A549 (cell line): ENCODE measurements at regions not wholly inside any gene's neighbourhood (a gene's known extent, or its start where the extent isn't known, plus 50 kb on each side); places are given as distances from the start of the nearest gene placed in this dataset.

ENCODE experiments used
- ATAC-seq, 2 experiments: fragments of 200-7000 bp in 1 of 2; fragments of >200 bp in 1 of 2; cut with Nextera tagmentation in 1 of 2; cut with Tn5 transposase in 1 of 2; 3 replicates each; pipeline versions ENCODE4 v1.8.0 to v1.9.1; 2018 to 2020; ENCODE audit warnings: mild to moderate bottlenecking in 1 of 2, moderate library complexity in 1 of 2
- CTCF ChIA-PET: fragments of 300-600 bp; sonication (Branson Sonifier 250); formaldehyde crosslinking; extraction: SDS; loops from one replicate; lab custom pipeline; 2021; ENCODE audit warnings: antibody characterized with exemption, inconsistent platforms; lab: Yijun Ruan, JAX
- POLR2A ChIA-PET: fragments of 350-600 bp; formaldehyde crosslinking; extraction: SDS; loops from one replicate; lab custom pipeline; 2021; ENCODE audit warnings: antibody characterized with exemption, inconsistent platforms; lab: Yijun Ruan, JAX
- DNase-seq, 2 experiments: peaks; one replicate each; pipeline versions ENCODE4 v3.0.0 to v3.0.0-alpha.2; 2011 to 2016; ENCODE audit warnings: low read depth in 1 of 2, low spot score in 1 of 2
- FAIRE-seq: peaks from 2 replicates; lab custom pipeline; 2011; peaks lifted over from hg19 to GRCh38; lab: Jason Lieb, UNC
- H3K27ac ChIP-seq, 2 experiments: fragments of >200 bp; sonication (Bioruptor Twin); formaldehyde crosslinking; 3 replicates each; pipeline ENCODE4 v1.5.1; 2016 to 2017
- H3K4me1 ChIP-seq: fragments of >200 bp; sonication (Bioruptor Twin); formaldehyde crosslinking; 3 replicates; pipeline ENCODE4 v1.6.1; 2016
- H3K4me2 ChIP-seq: fragments of >200 bp; sonication (Bioruptor Twin); formaldehyde crosslinking; 3 replicates; pipeline ENCODE4 v1.6.1; 2016
- H3K4me3 ChIP-seq: fragments of >200 bp; sonication (Bioruptor Twin); formaldehyde crosslinking; 3 replicates; pipeline ENCODE4 v1.5.1; 2016
- H3K9me3 ChIP-seq: fragments of >200 bp; sonication (Bioruptor Twin); formaldehyde crosslinking; 3 replicates; pipeline ENCODE4 v1.6.1; 2016
- BHLHE40 ChIP-seq: IDR thresholded peaks from 2 replicates; pipeline ENCODE4 v1.6.1; 2012; ENCODE audit warnings: low read depth, low read length, inconsistent platforms
- CBX2 ChIP-seq: fragments of 200-600 bp; sonication (generic); IDR thresholded peaks from 2 replicates; pipeline ENCODE4 v1.6.1; 2016; ENCODE audit warnings: low read depth, mild to moderate bottlenecking, borderline replicate concordance
- CEBPB ChIP-seq, 2 experiments: fragments of >200 bp in 1 of 2; sonication (Bioruptor Twin) in 1 of 2; formaldehyde crosslinking in 1 of 2; IDR thresholded peaks; 2 replicates each; pipeline ENCODE4 v1.6.1; 2012 to 2016
- CHD2 ChIP-seq: fragments of 150-350 bp; IDR thresholded peaks from 2 replicates; pipeline ENCODE4 v1.6.1; 2014; ENCODE audit warnings: low read length; ENCODE audit not compliant: partially characterized antibody
- CHD4 ChIP-seq: fragments of 200-600 bp; sonication (generic); IDR thresholded peaks from 2 replicates; pipeline ENCODE4 v1.6.1; 2016; ENCODE audit warnings: antibody characterized with exemption, mild to moderate bottlenecking, borderline replicate concordance
- EP300 ChIP-seq, 2 experiments: fragments of >200 bp; sonication (Bioruptor Twin); formaldehyde crosslinking; IDR thresholded peaks; 2 replicates in 1 of 2; 3 replicates in 1 of 2; pipeline ENCODE4 v1.6.1; 2016 to 2017
- FOSB ChIP-seq: fragments of 250-450 bp; sonication (Bioruptor Pico); IDR thresholded peaks from 2 replicates; pipeline ENCODE4 v1.5.0; 2020; ENCODE audit warnings: mild to moderate bottlenecking, moderate library complexity
- FOXS1 ChIP-seq: fragments of 250-450 bp; sonication (Bioruptor Pico); IDR thresholded peaks from 2 replicates; pipeline ENCODE4 v1.5.0; 2020; ENCODE audit warnings: mild to moderate bottlenecking, moderate library complexity
- GATA3 ChIP-seq: IDR thresholded peaks from 2 replicates; pipeline ENCODE4 v1.6.1; 2012; ENCODE audit warnings: borderline replicate concordance
- HDAC2 ChIP-seq: fragments of 200-600 bp; sonication (generic); IDR thresholded peaks from 2 replicates; pipeline ENCODE4 v1.6.1; 2016
- HEYL ChIP-seq: fragments of 250-450 bp; sonication (Bioruptor Pico); IDR thresholded peaks from 2 replicates; pipeline ENCODE4 v1.8.0; 2021; ENCODE audit warnings: mild to moderate bottlenecking, moderate library complexity
- HOXB5 ChIP-seq: fragments of 250-450 bp; sonication (Bioruptor Pico); IDR thresholded peaks from 2 replicates; pipeline ENCODE4 v1.5.0; 2020; ENCODE audit warnings: mild to moderate bottlenecking, moderate library complexity
- JUN ChIP-seq, 2 experiments: fragments of >200 bp; sonication (Bioruptor Twin); formaldehyde crosslinking; IDR thresholded peaks; 2 replicates in 1 of 2; 3 replicates in 1 of 2; pipeline ENCODE4 v1.6.1; 2016 to 2017
- KDM5A ChIP-seq: fragments of 200-600 bp; sonication (generic); IDR thresholded peaks from 2 replicates; pipeline ENCODE4 v1.6.1; 2016; ENCODE audit warnings: antibody characterized with exemption, mild to moderate bottlenecking
- MAFK ChIP-seq: fragments of 450-650 bp; IDR thresholded peaks from 2 replicates; pipeline ENCODE4 v1.6.1; 2014; ENCODE audit not compliant: partially characterized antibody
- MAZ ChIP-seq: fragments of 150-350 bp; IDR thresholded peaks from 2 replicates; pipeline ENCODE4 v1.6.1; 2014; ENCODE audit warnings: antibody characterized with exemption, low read depth, low read length, borderline replicate concordance
- MYC ChIP-seq: IDR thresholded peaks from 2 replicates; pipeline ENCODE4 v1.6.1; 2012; ENCODE audit warnings: mild to moderate bottlenecking, inconsistent platforms, low read length, improper control_type of control experiment, borderline replicate concordance
- NFE2L2 ChIP-seq: fragments of 150-350 bp; conservative IDR thresholded peaks from 2 replicates; pipeline ENCODE4 v1.6.1; 2014; ENCODE audit warnings: low read length
- NPAS2 ChIP-seq: fragments of 250-450 bp; sonication (Bioruptor Pico); IDR thresholded peaks from 2 replicates; pipeline ENCODE4 v1.8.0; 2022; ENCODE audit warnings: mild to moderate bottlenecking, moderate library complexity, borderline replicate concordance
- RAD21 ChIP-seq, 2 experiments: fragments of >200 bp in 1 of 2; sonication (Bioruptor Twin) in 1 of 2; formaldehyde crosslinking in 1 of 2; IDR thresholded peaks in 1 of 2; conservative IDR thresholded peaks in 1 of 2; 2 replicates in 1 of 2; 3 replicates in 1 of 2; pipeline ENCODE4 v1.6.1; 2012 to 2018; ENCODE audit warnings: inconsistent platforms in 1 of 2
- RCOR1 ChIP-seq: fragments of 150-350 bp; IDR thresholded peaks from 2 replicates; pipeline ENCODE4 v1.6.1; 2014; ENCODE audit warnings: antibody characterized with exemption, low read length, low read depth
- SMC3 ChIP-seq: fragments of >200 bp; sonication (Bioruptor Twin); formaldehyde crosslinking; IDR thresholded peaks from 3 replicates; pipeline ENCODE4 v1.6.1; 2018; ENCODE audit warnings: inconsistent platforms
- TFCP2L1 ChIP-seq: fragments of 250-450 bp; sonication (Bioruptor Pico); IDR thresholded peaks from 2 replicates; pipeline ENCODE4 v1.5.0; 2021; ENCODE audit warnings: mild to moderate bottlenecking
- TP53 ChIP-seq: fragments of 250-450 bp; sonication (Bioruptor Pico); IDR thresholded peaks from 2 replicates; pipeline ENCODE4 v1.5.0; 2021; ENCODE audit warnings: mild to moderate bottlenecking, moderate library complexity
- ZFP36 ChIP-seq: fragments of 450-650 bp; IDR thresholded peaks from 2 replicates; pipeline ENCODE4 v1.6.1; 2014; ENCODE audit warnings: borderline replicate concordance; ENCODE audit not compliant: partially characterized antibody
- ZNF302 ChIP-seq: fragments of 250-450 bp; sonication (Bioruptor Pico); IDR thresholded peaks from 2 replicates; pipeline ENCODE4 v1.9.0; 2021; ENCODE audit warnings: inconsistent platforms, mild to moderate bottlenecking, moderate library complexity
- ZSCAN20 ChIP-seq: fragments of 250-450 bp; sonication (Bioruptor Pico); IDR thresholded peaks from 2 replicates; pipeline ENCODE4 v1.8.0; 2022; ENCODE audit warnings: mild to moderate bottlenecking, moderate library complexity
- WGBS: methylation state at CpG from one replicate; pipeline ENCODE4 v1.1.6; 2017; ENCODE audit errors: missing lambda C conversion rate; 5-methylcytosine and 5-hydroxymethylcytosine counted together
- TF ChIP-seq, protein P1 (sequence below): fragments of 250-450 bp; sonication (Bioruptor Pico); IDR thresholded peaks from 2 replicates; pipeline ENCODE4 v1.5.0; 2021; ENCODE audit warnings: mild to moderate bottlenecking, moderate library complexity, borderline replicate concordance
- TF ChIP-seq, protein P2 (sequence below): fragments of 150-350 bp; IDR thresholded peaks from 2 replicates; pipeline ENCODE4 v1.6.1; 2014; ENCODE audit warnings: low read depth, mild to moderate bottlenecking, low read length
- TF ChIP-seq, protein P3 (sequence below): fragments of >200 bp; sonication (Bioruptor Twin); formaldehyde crosslinking; IDR thresholded peaks from 2 replicates; pipeline ENCODE4 v1.6.1; 2016

DNA sequence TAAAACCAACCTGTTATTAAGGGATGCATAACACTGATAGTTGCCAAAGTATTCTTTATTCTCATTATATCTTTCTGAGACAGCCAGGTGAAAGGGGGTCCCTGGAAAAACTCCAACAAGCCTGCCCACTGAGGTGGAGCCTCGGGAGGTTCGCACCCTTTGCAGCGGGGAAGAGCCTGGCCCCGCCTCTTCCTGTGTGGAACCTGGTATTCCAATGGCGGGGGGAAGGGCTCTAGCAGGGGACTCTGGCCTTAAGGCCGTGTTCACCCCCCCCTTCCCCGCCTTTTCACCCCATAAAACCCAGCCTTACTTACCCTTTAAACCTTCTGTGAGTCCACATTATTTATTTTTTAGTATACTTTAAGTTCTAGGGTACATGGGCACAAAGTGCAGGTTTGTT is 62.4 kb upstream of the PDK4 start:
- CTCF ChIA-PET, result no interaction called here
- ATAC-seq, result no peak
- POLR2A ChIA-PET, result no interaction called here
- TF ChIP-seq MAZ (no peak), RCOR1 (no peak), MAFK (no peak), ZSCAN20 (CRISPR knock-in tag) (no peak), EP300 (IDR thresholded peaks at IDR 0.05) (no peak), TFCP2L1 (CRISPR knock-in tag) (no peak), FOXS1 (no peak), JUN (IDR thresholded peaks at IDR 0.05) (no peak), HEYL (no peak), CBX2 (no peak), ZNF302 (no peak), KDM5A (no peak), HOXB5 (CRISPR knock-in tag) (no peak), NFE2L2 (no peak), NPAS2 (no peak), CEBPB (IDR thresholded peaks at IDR 0.05) (no peak), MYC (no peak)
- TF ChIP-seq, protein P1, sequence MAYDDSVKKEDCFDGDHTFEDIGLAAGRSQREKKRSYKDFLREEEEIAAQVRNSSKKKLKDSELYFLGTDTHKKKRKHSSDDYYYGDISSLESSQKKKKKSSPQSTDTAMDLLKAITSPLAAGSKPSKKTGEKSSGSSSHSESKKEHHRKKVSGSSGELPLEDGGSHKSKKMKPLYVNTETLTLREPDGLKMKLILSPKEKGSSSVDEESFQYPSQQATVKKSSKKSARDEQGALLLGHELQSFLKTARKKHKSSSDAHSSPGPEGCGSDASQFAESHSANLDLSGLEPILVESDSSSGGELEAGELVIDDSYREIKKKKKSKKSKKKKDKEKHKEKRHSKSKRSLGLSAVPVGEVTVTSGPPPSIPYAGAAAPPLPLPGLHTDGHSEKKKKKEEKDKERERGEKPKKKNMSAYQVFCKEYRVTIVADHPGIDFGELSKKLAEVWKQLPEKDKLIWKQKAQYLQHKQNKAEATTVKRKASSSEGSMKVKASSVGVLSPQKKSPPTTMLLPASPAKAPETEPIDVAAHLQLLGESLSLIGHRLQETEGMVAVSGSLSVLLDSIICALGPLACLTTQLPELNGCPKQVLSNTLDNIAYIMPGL (CRISPR knock-in tag), result no peak
- TF ChIP-seq, protein P2, sequence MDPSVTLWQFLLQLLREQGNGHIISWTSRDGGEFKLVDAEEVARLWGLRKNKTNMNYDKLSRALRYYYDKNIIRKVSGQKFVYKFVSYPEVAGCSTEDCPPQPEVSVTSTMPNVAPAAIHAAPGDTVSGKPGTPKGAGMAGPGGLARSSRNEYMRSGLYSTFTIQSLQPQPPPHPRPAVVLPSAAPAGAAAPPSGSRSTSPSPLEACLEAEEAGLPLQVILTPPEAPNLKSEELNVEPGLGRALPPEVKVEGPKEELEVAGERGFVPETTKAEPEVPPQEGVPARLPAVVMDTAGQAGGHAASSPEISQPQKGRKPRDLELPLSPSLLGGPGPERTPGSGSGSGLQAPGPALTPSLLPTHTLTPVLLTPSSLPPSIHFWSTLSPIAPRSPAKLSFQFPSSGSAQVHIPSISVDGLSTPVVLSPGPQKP, result no peak
- no peak overlapping the region; the same call in 2 of the 3 replicates for H3K4me2 ChIP-seq
- H3K27ac ChIP-seq, result no peak overlapping the region; a peak in 1 of 6 replicates
- H3K4me3 ChIP-seq, result no peak overlapping the region
- no peak for FAIRE-seq
- no peak for DNase-seq
- peaks cover 13% of the 10 kb centered on the region; the same call in 2 of the 3 replicates for H3K9me3 ChIP-seq
- WGBS, result 51% methylated on average over 7 of the region's 7 CpGs
- H3K4me1 ChIP-seq, result no peaks in the 10 kb centered on the region

DNA sequence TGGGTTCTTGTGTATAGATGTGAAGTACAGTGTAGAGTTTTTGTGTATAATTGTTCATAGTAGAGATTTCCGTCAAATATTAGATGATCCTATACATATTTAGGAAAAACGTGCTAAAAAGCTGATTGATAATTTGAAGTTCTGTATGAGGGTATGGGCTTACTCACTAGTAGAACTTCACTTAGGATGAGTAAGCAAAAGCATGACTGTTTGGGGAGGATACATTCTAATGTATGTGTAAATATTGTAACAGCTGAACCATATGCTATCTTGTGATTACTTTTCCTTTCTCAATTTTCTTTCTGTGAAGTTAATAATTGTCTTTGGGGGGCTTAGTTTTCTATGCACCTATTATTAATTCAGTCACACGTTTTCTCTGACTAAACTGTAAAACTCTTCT is 53.2 kb upstream of the PDK4 start:
- TF ChIP-seq EP300 (IDR thresholded peaks at IDR 0.05) (no peak), GATA3 (no peak), ZFP36 (no peak), BHLHE40 (no peak), CHD4 (no peak), TP53 (no peak), CHD2 (no peak), HDAC2 (no peak), MYC (no peak), MAFK (no peak), FOXS1 (no peak), CEBPB (IDR thresholded peaks at IDR 0.05) (no peak), SMC3 (no peak), FOSB (no peak), HOXB5 (CRISPR knock-in tag) (no peak), ZSCAN20 (CRISPR knock-in tag) (no peak), RAD21 (conservative IDR thresholded peaks at IDR 0.05 in 1 of 2, IDR thresholded peaks at IDR 0.05 in 1 of 2) (no peak), MAZ (no peak)
- TF ChIP-seq, protein P3, sequence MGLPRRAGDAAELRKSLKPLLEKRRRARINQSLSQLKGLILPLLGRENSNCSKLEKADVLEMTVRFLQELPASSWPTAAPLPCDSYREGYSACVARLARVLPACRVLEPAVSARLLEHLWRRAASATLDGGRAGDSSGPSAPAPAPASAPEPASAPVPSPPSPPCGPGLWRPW, result no peak
- TF ChIP-seq, all 56 proteins: peak for 0
- CTCF ChIA-PET, result no interaction called here
- Histone ChIP-seq H3K27ac (no peak overlapping the region), H3K9me3 (no peaks in the 10 kb centered on the region), H3K4me2 (no peak overlapping the region), H3K4me3 (no peak overlapping the region), H3K4me1 (no peaks in the 10 kb centered on the region)
- no peak for ATAC-seq
- no peak for FAIRE-seq
- no peak for DNase-seq
- POLR2A ChIA-PET, result no interaction called here
- 49% methylated on average over 3 of the region's 3 CpGs for WGBS
